H1 (cell line): ENCODE measurements at regions not wholly inside any gene's neighbourhood (a gene's known extent, or its start where the extent isn't known, plus 50 kb on each side); places are given as distances from the start of the nearest gene placed in this dataset.

Experiments used
- CHD1 ChIP-seq: IDR thresholded peaks from 2 replicates; pipeline ENCODE4 v1.6.1; 2012; ENCODE audit warnings: low read depth, low read length, improper control_type of control experiment
- POU5F1 ChIP-seq: IDR thresholded peaks from 2 replicates; pipeline ENCODE4 v1.6.1; 2011; ENCODE audit warnings: low read depth, mild to moderate bottlenecking, low read length, moderate library complexity
- TCF12 ChIP-seq: IDR thresholded peaks from 2 replicates; pipeline ENCODE4 v1.6.1; 2011; ENCODE audit warnings: low read depth, mild to moderate bottlenecking, low read length
- TF ChIP-seq, protein P1 (sequence below), 3 experiments: IDR thresholded peaks; 1 replicate in 2 of 3; 2 replicates in 1 of 3; pipeline versions ENCODE4 v1.5.1 to v1.6.1; 2011; ENCODE audit warnings: low read length in 3 of 3, mild to moderate bottlenecking in 3 of 3, inconsistent platforms in 2 of 3, low read depth in 1 of 3, moderate library complexity in 1 of 3; ENCODE audit not compliant: insufficient read depth in 1 of 3; ENCODE audit errors: control extremely low read depth in 1 of 3

DNA sequence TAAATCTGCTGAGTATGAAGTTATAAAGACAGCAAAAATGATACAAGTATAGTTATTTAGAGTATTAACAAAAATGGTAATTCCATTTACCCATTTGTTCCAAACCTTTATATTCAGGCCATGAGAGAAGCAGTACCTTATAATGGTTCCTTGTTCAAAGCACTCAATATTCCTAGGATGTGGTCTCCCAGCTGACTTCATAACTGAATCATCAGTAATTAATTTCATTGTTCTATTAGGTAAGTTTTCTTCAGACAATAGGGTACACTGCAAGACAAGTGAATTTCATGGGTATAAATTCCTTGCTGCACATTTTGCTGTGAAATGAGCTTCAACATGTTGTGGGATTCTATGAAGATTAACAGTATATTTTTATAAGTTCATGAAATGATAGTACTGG, 550.8 kb upstream of the ZEB2 start (continued):
- TF ChIP-seq, protein P1, sequence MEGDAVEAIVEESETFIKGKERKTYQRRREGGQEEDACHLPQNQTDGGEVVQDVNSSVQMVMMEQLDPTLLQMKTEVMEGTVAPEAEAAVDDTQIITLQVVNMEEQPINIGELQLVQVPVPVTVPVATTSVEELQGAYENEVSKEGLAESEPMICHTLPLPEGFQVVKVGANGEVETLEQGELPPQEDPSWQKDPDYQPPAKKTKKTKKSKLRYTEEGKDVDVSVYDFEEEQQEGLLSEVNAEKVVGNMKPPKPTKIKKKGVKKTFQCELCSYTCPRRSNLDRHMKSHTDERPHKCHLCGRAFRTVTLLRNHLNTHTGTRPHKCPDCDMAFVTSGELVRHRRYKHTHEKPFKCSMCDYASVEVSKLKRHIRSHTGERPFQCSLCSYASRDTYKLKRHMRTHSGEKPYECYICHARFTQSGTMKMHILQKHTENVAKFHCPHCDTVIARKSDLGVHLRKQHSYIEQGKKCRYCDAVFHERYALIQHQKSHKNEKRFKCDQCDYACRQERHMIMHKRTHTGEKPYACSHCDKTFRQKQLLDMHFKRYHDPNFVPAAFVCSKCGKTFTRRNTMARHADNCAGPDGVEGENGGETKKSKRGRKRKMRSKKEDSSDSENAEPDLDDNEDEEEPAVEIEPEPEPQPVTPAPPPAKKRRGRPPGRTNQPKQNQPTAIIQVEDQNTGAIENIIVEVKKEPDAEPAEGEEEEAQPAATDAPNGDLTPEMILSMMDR (IDR thresholded peaks at IDR 0.05; ENCODE audit: control extremely low read depth in 1 of 3, insufficient read depth in 1 of 3, low read depth in 1 of 3, low read length in 3 of 3), result no peak
- no peak for TF ChIP-seq CHD1
- no peak for TF ChIP-seq POU5F1
- TF ChIP-seq TCF12, result no peak
- TF ChIP-seq, all 59 proteins: peak for 0
